GM20431 (cell line): ENCODE measurements at regions not wholly inside any gene's neighbourhood (a gene's known extent, or its start where the extent isn't known, plus 50 kb on each side); places are given as distances from the start of the nearest gene placed in this dataset.

ENCODE experiments used
- in situ Hi-C: fragments of 300-500 bp; cut with MseI, MboI; formaldehyde crosslinking; loops from one replicate; pipeline ENCODE4 v1.15.0; 2020; ENCODE audit warnings: low sequenced_read_pairs; ENCODE audit not compliant: unreplicated experiment

- in situ Hi-C loops = no loop called here
These were observed 361.6 kb upstream of the SHH start for GRCh38 chr7:156173748-156174353.

- in situ Hi-C loops = no loop called here
These were observed 361.1 kb upstream of the SHH start for GRCh38 chr7:156173346-156173745.

GRCh38 chr7:156172638-156173037, 360.4 kb upstream of the SHH start:
- in situ Hi-C loops = no loop called here

GRCh38 chr7:156169474-156170370, 357.5 kb upstream of the SHH start:
- in situ Hi-C loops = no loop called here

GRCh38 chr7:156168434-156168833, 356.2 kb upstream of the SHH start:
- in situ Hi-C loops = no loop called here

GRCh38 chr7:156167987-156168386, 355.7 kb upstream of the SHH start:
- in situ Hi-C loops = no loop called here

- in situ Hi-C loops = no loop called here
These were observed 355.1 kb upstream of the SHH start for GRCh38 chr7:156167417-156167807.

- in situ Hi-C loops = no loop called here
These were observed 354.6 kb upstream of the SHH start for GRCh38 chr7:156166692-156167416.

GRCh38 chr7:156163747-156164146, 351.5 kb upstream of the SHH start:
- in situ Hi-C loops = no loop called here

- in situ Hi-C loops = no loop called here
These were observed 350.2 kb upstream of the SHH start for GRCh38 chr7:156162451-156162850.

GRCh38 chr7:156160811-156161210, 348.5 kb upstream of the SHH start:
- in situ Hi-C loops = no loop called here

- in situ Hi-C loops = no loop called here
These were observed 346.4 kb upstream of the SHH start for GRCh38 chr7:156158693-156159092.

GRCh38 chr7:156158213-156158612, 345.9 kb upstream of the SHH start:
- in situ Hi-C loops = no loop called here

GRCh38 chr7:156157409-156158012, 345.2 kb upstream of the SHH start:
- in situ Hi-C loops = no loop called here

- in situ Hi-C loops = no loop called here
These were observed 344.6 kb upstream of the SHH start for GRCh38 chr7:156156734-156157408.

- in situ Hi-C loops = no loop called here
These were observed 343.9 kb upstream of the SHH start for GRCh38 chr7:156155988-156156733.

GRCh38 chr7:156153590-156153989, 341.3 kb upstream of the SHH start:
- in situ Hi-C loops = no loop called here

- in situ Hi-C loops = no loop called here
These were observed 340.1 kb upstream of the SHH start for GRCh38 chr7:156152390-156152789.

- in situ Hi-C loops = no loop called here
These were observed 339.4 kb upstream of the SHH start for GRCh38 chr7:156151658-156152057.
